GM18499 (cell line): ENCODE measurements at regions not wholly inside any gene's neighbourhood (a gene's known extent, or its start where the extent isn't known, plus 50 kb on each side); places are given as distances from the start of the nearest gene placed in this dataset.
"Not testable (repeated sequence)": the region's sequence is repeated elsewhere in the genome, so short reads cannot be mapped to it uniquely, and the experiment has no call there.

Experiments
- ATAC-seq: cut with Tn5 transposase; IDR thresholded peaks from one replicate; pipeline ENCODE4 v1.9.1; 2021; ENCODE audit warnings: moderate number of reproducible peaks; ENCODE audit not compliant: insufficient read depth, unreplicated experiment

- no peak for ATAC-seq
These were observed 50.8 kb upstream of the MBOAT1 start for GRCh38 chr6:20263059-20263458.

- ATAC-seq = no peak
These were observed 53.6 kb upstream of the MBOAT1 start for GRCh38 chr6:20265842-20266241.

GRCh38 chr6:20266851-20267608 is 54.8 kb upstream of the MBOAT1 start:
- no peak for ATAC-seq

GRCh38 chr6:20269181-20269580 is 56.9 kb upstream of the MBOAT1 start:
- ATAC-seq = no peak

GRCh38 chr6:20271818-20272217 is 59.5 kb upstream of the MBOAT1 start:
- ATAC-seq = no peak

GRCh38 chr6:20274137-20274536 is 61.9 kb upstream of the MBOAT1 start:
- no peak for ATAC-seq

- not testable (repeated sequence) for ATAC-seq
These were observed 63.6 kb upstream of the MBOAT1 start for GRCh38 chr6:20275837-20276236.

- not testable (repeated sequence) for ATAC-seq
These were observed 65.5 kb upstream of the MBOAT1 start for GRCh38 chr6:20277724-20278123.

- no peak for ATAC-seq
These were observed 66.8 kb upstream of the MBOAT1 start for GRCh38 chr6:20279051-20279450.

- ATAC-seq = no peak
These were observed 67.5 kb upstream of the MBOAT1 start for GRCh38 chr6:20279608-20280287.

- no peak for ATAC-seq
These were observed 68.0 kb upstream of the MBOAT1 start for GRCh38 chr6:20280288-20280621.

GRCh38 chr6:20284672-20285071 is 72.4 kb upstream of the MBOAT1 start:
- ATAC-seq = no peak

- no peak for ATAC-seq
These were observed 74.8 kb upstream of the MBOAT1 start for GRCh38 chr6:20286968-20287565.

- peak; percentile 72 for ATAC-seq
These were observed 79.7 kb upstream of the MBOAT1 start for GRCh38 chr6:20291764-20292580.

GRCh38 chr6:20292905-20293304 is 80.6 kb upstream of the MBOAT1 start:
- no peak for ATAC-seq

GRCh38 chr6:20301256-20301655 is 89.0 kb upstream of the MBOAT1 start:
- no peak for ATAC-seq

GRCh38 chr6:20302168-20302567 is 89.9 kb upstream of the MBOAT1 start:
- no peak for ATAC-seq

- ATAC-seq = no peak
These were observed 90.5 kb upstream of the MBOAT1 start for GRCh38 chr6:20302702-20303251.

GRCh38 chr6:20306491-20306890 is 94.2 kb upstream of the MBOAT1 start:
- ATAC-seq = no peak

GRCh38 chr6:20309186-20309585 is 92.5 kb upstream of the E2F3 start:
- no peak for ATAC-seq
